H9 (cell line): ENCODE measurements at regions not wholly inside any gene's neighbourhood (a gene's known extent, or its start where the extent isn't known, plus 50 kb on each side); places are given as distances from the start of the nearest gene placed in this dataset.

Experiments used
- DNase-seq: peaks from one replicate; pipeline ENCODE4 v3.0.0-alpha.2; 2017
- H2AFZ ChIP-seq: one replicate; pipeline ENCODE4 v1.6.1; 2013; ENCODE audit warnings: mild to moderate bottlenecking, low read length, control low read depth, moderate library complexity
- H2AK5ac ChIP-seq: 2 replicates; pipeline ENCODE4 v1.6.1; 2013; ENCODE audit warnings: low read length, control low read depth, mixed read lengths; ENCODE audit not compliant: insufficient read length
- H2BK120ac ChIP-seq: one replicate; pipeline ENCODE4 v1.6.1; 2013; ENCODE audit warnings: low read depth, mild to moderate bottlenecking, low read length, control low read depth, inconsistent platforms; ENCODE audit not compliant: poor library complexity, severe bottlenecking
- H2BK12ac ChIP-seq: 2 replicates; pipeline ENCODE4 v1.6.1; 2013; ENCODE audit warnings: low read length, control low read depth, mixed read lengths, low read depth; ENCODE audit not compliant: insufficient read length
- H2BK15ac ChIP-seq: 2 replicates; pipeline ENCODE4 v1.6.1; 2013; ENCODE audit warnings: low read depth, low read length, control low read depth
- H2BK20ac ChIP-seq: one replicate; pipeline ENCODE4 v1.6.1; 2013; ENCODE audit warnings: low read depth, mild to moderate bottlenecking, low read length, control low read depth, inconsistent platforms; ENCODE audit not compliant: poor library complexity, severe bottlenecking
- H2BK5ac ChIP-seq: 2 replicates; pipeline ENCODE4 v1.6.1; 2013; ENCODE audit warnings: low read length, control low read depth, mixed read lengths; ENCODE audit not compliant: insufficient read length
- H3K14ac ChIP-seq: 2 replicates; pipeline ENCODE4 v1.6.1; 2013; ENCODE audit warnings: low read length, control low read depth; ENCODE audit not compliant: insufficient read depth
- H3K18ac ChIP-seq: 2 replicates; pipeline ENCODE4 v1.6.1; 2013; ENCODE audit warnings: low read depth, mild to moderate bottlenecking, mixed read lengths, low read length, control low read depth; ENCODE audit not compliant: insufficient read length
- H3K23ac ChIP-seq: 2 replicates; pipeline ENCODE4 v1.6.1; 2013; ENCODE audit warnings: low read length, control low read depth, mixed read lengths, low read depth; ENCODE audit not compliant: insufficient read length
- H3K23me2 ChIP-seq: 2 replicates; pipeline ENCODE4 v1.6.1; 2013; ENCODE audit warnings: low read depth, mild to moderate bottlenecking, mixed read lengths, low read length, control low read depth; ENCODE audit not compliant: insufficient read length, poor library complexity, severe bottlenecking
- H3K27ac ChIP-seq: 2 replicates; pipeline ENCODE4 v1.5.1; 2013; ENCODE audit warnings: low read length, control low read depth, mixed read lengths, low read depth; ENCODE audit not compliant: insufficient read length
- H3K27me3 ChIP-seq: 2 replicates; pipeline ENCODE4 v1.6.1; 2013; ENCODE audit warnings: low read length, control low read depth, inconsistent platforms; ENCODE audit not compliant: insufficient read depth
- H3K4ac ChIP-seq: 2 replicates; pipeline ENCODE4 v1.6.1; 2013; ENCODE audit warnings: low read depth, mild to moderate bottlenecking, control low read depth, inconsistent platforms, low read length, moderate library complexity
- H3K4me1 ChIP-seq: 2 replicates; pipeline ENCODE4 v1.6.1; 2013; ENCODE audit warnings: low read length, control low read depth, inconsistent platforms; ENCODE audit not compliant: insufficient read depth
- H3K4me2 ChIP-seq: 2 replicates; pipeline ENCODE4 v1.6.1; 2013; ENCODE audit warnings: low read length, control low read depth, mixed read lengths; ENCODE audit not compliant: insufficient read length, insufficient read depth
- H3K56ac ChIP-seq: 2 replicates; pipeline ENCODE4 v1.6.1; 2013; ENCODE audit warnings: low read depth, mild to moderate bottlenecking, mixed read lengths, low read length, control low read depth; ENCODE audit not compliant: insufficient read length
- H3K79me1 ChIP-seq: 2 replicates; pipeline ENCODE4 v1.6.1; 2013; ENCODE audit warnings: low read depth, mild to moderate bottlenecking, moderate library complexity, low read length, control low read depth, inconsistent platforms; ENCODE audit not compliant: insufficient read depth, poor library complexity, severe bottlenecking
- H3K79me2 ChIP-seq: 2 replicates; pipeline ENCODE4 v1.6.1; 2013; ENCODE audit warnings: low read length, control low read depth, inconsistent platforms; ENCODE audit not compliant: insufficient read depth
- H3K9ac ChIP-seq: 2 replicates; pipeline ENCODE4 v1.6.1; 2013; ENCODE audit warnings: low read length, control low read depth, mixed read lengths; ENCODE audit not compliant: insufficient read length; ENCODE audit errors: extremely low read depth
- H3K9me3 ChIP-seq: one replicate; pipeline ENCODE4 v1.6.1; 2013; ENCODE audit warnings: low read depth, low read length, inconsistent platforms; ENCODE audit not compliant: control insufficient read depth
- H3T11ph ChIP-seq: one replicate; pipeline ENCODE4 v1.6.1; 2013; ENCODE audit warnings: mild to moderate bottlenecking, low read length, control low read depth, inconsistent platforms
- H4K20me1 ChIP-seq: one replicate; pipeline ENCODE4 v1.6.1; 2013; ENCODE audit not compliant: control insufficient read depth, insufficient read length, insufficient read depth
- H4K5ac ChIP-seq: 2 replicates; pipeline ENCODE4 v1.6.1; 2013; ENCODE audit warnings: low read depth, mild to moderate bottlenecking, mixed read lengths, low read length, control low read depth; ENCODE audit not compliant: insufficient read length
- H4K8ac ChIP-seq: replicated peaks from 2 replicates; pipeline ENCODE4 v1.6.1; 2013; ENCODE audit warnings: low read length, control low read depth, mixed read lengths, low read depth; ENCODE audit not compliant: insufficient read length
- H4K91ac ChIP-seq: 2 replicates; pipeline ENCODE4 v1.6.1; 2013; ENCODE audit warnings: low read depth, mild to moderate bottlenecking, moderate library complexity, mixed read lengths, low read length, control low read depth; ENCODE audit not compliant: insufficient read length
- H3K27ac Mint-ChIP-seq, 3 experiments: 2 replicates in 2 of 3; 3 replicates in 1 of 3; pipeline ENCODE4 v1.8.0; 2020 to 2021; ENCODE audit warnings: mixed read lengths in 3 of 3, mild to moderate bottlenecking in 1 of 3, moderate library complexity in 1 of 3
- H3K27me3 Mint-ChIP-seq: 2 replicates; pipeline ENCODE4 v1.8.0; 2021; ENCODE audit warnings: low read depth, mild to moderate bottlenecking, moderate library complexity, mixed read lengths
- H3K36me3 Mint-ChIP-seq, 3 experiments: 2 replicates in 2 of 3; 3 replicates in 1 of 3; pipeline ENCODE4 v1.8.0; 2020 to 2021; ENCODE audit warnings: low read depth in 3 of 3, mixed read lengths in 3 of 3; ENCODE audit not compliant: insufficient read depth in 1 of 3
- H3K4me1 Mint-ChIP-seq, 2 experiments: 2 replicates each; pipeline ENCODE4 v1.8.0; 2020; ENCODE audit warnings: mixed read lengths in 2 of 2
- H3K4me3 Mint-ChIP-seq, 2 experiments: 2 replicates in 1 of 2; 3 replicates in 1 of 2; pipeline ENCODE4 v1.8.0; 2020 to 2021; ENCODE audit warnings: mild to moderate bottlenecking in 2 of 2, mixed read lengths in 2 of 2, moderate library complexity in 1 of 2
- H3K9me3 Mint-ChIP-seq, 2 experiments: 2 replicates in 1 of 2; 3 replicates in 1 of 2; pipeline ENCODE4 v1.8.0; 2020; ENCODE audit warnings: mild to moderate bottlenecking in 2 of 2, mixed read lengths in 2 of 2, moderate library complexity in 1 of 2
- CTCF ChIP-seq: fragments of 200-600 bp; sonication (generic); conservative IDR thresholded peaks from 3 replicates; pipeline ENCODE4 v1.8.0; 2021; ENCODE audit warnings: antibody characterized with exemption, mild to moderate bottlenecking
- WGBS: extraction: QIAGEN DNeasy Blood & Tissue Kit; methylation state at CpG from one replicate; pipeline ENCODE4 v1.1.7; 2013; ENCODE audit warnings: missing lambda C conversion rate, low lambda C conversion rate, mixed read lengths; ENCODE audit not compliant: insufficient read length; ENCODE audit errors: extremely low coverage; 5-methylcytosine and 5-hydroxymethylcytosine counted together

DNA sequence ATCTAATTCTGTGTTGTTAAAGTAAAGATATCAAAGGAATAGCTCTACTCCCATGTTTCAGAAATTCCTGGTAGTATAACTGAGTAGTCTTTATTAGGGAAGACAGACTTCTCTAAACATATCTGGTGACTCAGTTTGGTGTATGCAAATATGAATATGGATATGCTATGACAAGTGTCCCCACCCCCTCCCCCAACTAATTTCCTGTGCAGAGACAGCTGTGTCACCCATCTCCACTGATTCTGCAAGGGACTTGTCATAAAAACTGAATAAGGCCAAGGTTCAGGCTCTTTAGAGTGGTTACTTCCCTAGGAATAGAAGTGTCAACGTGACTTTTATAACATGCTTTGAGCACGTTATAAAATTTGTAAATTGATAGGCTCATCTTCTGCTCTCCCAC, 429.1 kb downstream of the DAD1 start:
- H3K4me3 Mint-ChIP-seq, result no peak overlapping the region
- peaks cover 16 to 21% of the 10 kb centered on the region in 2 experiments for H3K4me1 Mint-ChIP-seq
- H3K27me3 Mint-ChIP-seq, result no peaks in the 10 kb centered on the region
- Histone ChIP-seq H3K4me1 (no peaks in the 10 kb centered on the region), H3K56ac (no peak overlapping the region), H2BK12ac (no peak overlapping the region), H2BK20ac (no peak overlapping the region), H4K91ac (no peak overlapping the region), H2AFZ (no peak overlapping the region), H3T11ph (no peak overlapping the region), H2BK15ac (no peak overlapping the region), H3K4me2 (no peak overlapping the region), H2BK5ac (no peak overlapping the region), H3K18ac (no peak overlapping the region), H4K20me1 (no peaks in the 10 kb centered on the region), H3K14ac (no peak overlapping the region), H3K9ac (no peak overlapping the region), H3K23ac (no peak overlapping the region), H3K23me2 (no peaks in the 10 kb centered on the region), H2AK5ac (no peak overlapping the region), H3K27me3 (no peaks in the 10 kb centered on the region), H3K79me1 (no peaks in the 10 kb centered on the region), H3K79me2 (no peaks in the 10 kb centered on the region), H4K5ac (no peak overlapping the region), H2BK120ac (no peak overlapping the region), H3K9me3 (no peaks in the 10 kb centered on the region), H3K27ac (no peak overlapping the region), H3K4ac (no peak overlapping the region), H4K8ac (no peak overlapping the region)
- no peak for TF ChIP-seq CTCF
- no peaks in the 10 kb centered on the region; a peak in 1 of 5 replicates for H3K9me3 Mint-ChIP-seq
- no CpG with 5 or more reads among the region's 2 CpGs for WGBS
- no peak overlapping the region for H3K27ac Mint-ChIP-seq
- no peaks in the 10 kb centered on the region for H3K36me3 Mint-ChIP-seq
- no peak for DNase-seq
